ENCODE measurements at regions not wholly inside any gene's neighbourhood (a gene's known extent, or its start where the extent isn't known, plus 50 kb on each side); places are given as distances from the start of the nearest gene placed in this dataset.

- TF ChIP-seq CEBPB (IDR thresholded peaks at IDR 0.05) (no peak), FOXM1 (IDR thresholded peaks at IDR 0.05; ENCODE audit: borderline replicate concordance, low read depth) (no peak)
Observed at GRCh38 chr18:34981487-34981886, 59.7 kb upstream of the MAPRE2 start.
